ENCODE measurements at regions not wholly inside any gene's neighbourhood (a gene's known extent, or its start where the extent isn't known, plus 50 kb on each side); places are given as distances from the start of the nearest gene placed in this dataset.

DNA sequence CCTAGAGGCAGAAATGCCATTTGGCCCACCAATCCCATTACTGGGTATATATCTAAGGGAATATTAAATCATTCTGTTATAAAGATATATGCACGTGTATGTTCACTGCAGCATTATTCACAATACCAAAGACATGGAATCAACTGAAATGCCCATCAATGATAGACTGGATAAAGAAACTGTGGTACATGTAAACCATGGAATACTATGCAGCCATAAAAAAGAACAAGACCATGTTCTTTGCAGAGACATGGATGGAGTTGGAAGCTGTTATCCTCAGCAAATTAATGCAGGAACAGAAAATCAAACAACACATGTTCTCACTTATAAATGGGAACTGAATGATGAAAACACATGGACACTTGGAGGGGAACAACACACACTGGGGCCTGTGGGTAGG is 458.4 kb downstream of the CD83 start:
- Histone ChIP-seq H3K27ac (ENCODE audit: low read length) (no peak overlapping the region), H3K27me3 (ENCODE audit: control insufficient read depth, insufficient read depth, low read length) (no peaks in the 10 kb centered on the region), H3K4me1 (ENCODE audit: control insufficient read depth, insufficient read depth, low read length) (no peaks in the 10 kb centered on the region), H3K4me3 (ENCODE audit: low read length) (no peak overlapping the region), H3K9me3 (ENCODE audit: control insufficient read depth, insufficient read depth, low read length) (no peaks in the 10 kb centered on the region), H3K36me3 (ENCODE audit: control insufficient read depth, insufficient read depth, low read length) (no peaks in the 10 kb centered on the region)
- Mint-ChIP-seq H3K36me3 (no peaks in the 10 kb centered on the region), H3K27ac (no peak overlapping the region), H3K4me1 (no peaks in the 10 kb centered on the region), H3K4me3 (no peak overlapping the region), H3K9me3 (no peaks in the 10 kb centered on the region), H3K27me3 (ENCODE audit: low read depth in 2 of 2) (peaks cover 0 to 6% of the 10 kb centered on the region in 2 donors)
- WGBS (ENCODE audit: insufficient coverage) = no CpG with 5 or more reads among the region's 1 CpG
- DNase-seq (no peak), ATAC-seq (no peak)
- TF ChIP-seq, protein P1, sequence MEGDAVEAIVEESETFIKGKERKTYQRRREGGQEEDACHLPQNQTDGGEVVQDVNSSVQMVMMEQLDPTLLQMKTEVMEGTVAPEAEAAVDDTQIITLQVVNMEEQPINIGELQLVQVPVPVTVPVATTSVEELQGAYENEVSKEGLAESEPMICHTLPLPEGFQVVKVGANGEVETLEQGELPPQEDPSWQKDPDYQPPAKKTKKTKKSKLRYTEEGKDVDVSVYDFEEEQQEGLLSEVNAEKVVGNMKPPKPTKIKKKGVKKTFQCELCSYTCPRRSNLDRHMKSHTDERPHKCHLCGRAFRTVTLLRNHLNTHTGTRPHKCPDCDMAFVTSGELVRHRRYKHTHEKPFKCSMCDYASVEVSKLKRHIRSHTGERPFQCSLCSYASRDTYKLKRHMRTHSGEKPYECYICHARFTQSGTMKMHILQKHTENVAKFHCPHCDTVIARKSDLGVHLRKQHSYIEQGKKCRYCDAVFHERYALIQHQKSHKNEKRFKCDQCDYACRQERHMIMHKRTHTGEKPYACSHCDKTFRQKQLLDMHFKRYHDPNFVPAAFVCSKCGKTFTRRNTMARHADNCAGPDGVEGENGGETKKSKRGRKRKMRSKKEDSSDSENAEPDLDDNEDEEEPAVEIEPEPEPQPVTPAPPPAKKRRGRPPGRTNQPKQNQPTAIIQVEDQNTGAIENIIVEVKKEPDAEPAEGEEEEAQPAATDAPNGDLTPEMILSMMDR (IDR thresholded peaks at IDR 0.05) = no peak
- intact Hi-C loops (cut with micrococcal nuclease) = no loop called here

- H3K36me3 ChIP-seq (ENCODE audit: control insufficient read depth, insufficient read depth, low read length) = no peaks in the 10 kb centered on the region
- Mint-ChIP-seq H3K36me3 (no peaks in the 10 kb centered on the region), H3K27ac (no peak overlapping the region), H3K27me3 (ENCODE audit: low read depth in 2 of 2) (peaks cover 0 to 3% of the 10 kb centered on the region in 2 donors), H3K4me3 (no peak overlapping the region), H3K4me1 (no peaks in the 10 kb centered on the region), H3K9me3 (no peaks in the 10 kb centered on the region)
- H3K27ac ChIP-seq (ENCODE audit: low read length) = no peak overlapping the region
- intact Hi-C loops (cut with micrococcal nuclease) = no loop called here
- DNase-seq (no peak), ATAC-seq (no peak)
- no peak overlapping the region for H3K4me3 ChIP-seq (ENCODE audit: low read length)
- no peaks in the 10 kb centered on the region for H3K4me1 ChIP-seq (ENCODE audit: control insufficient read depth, insufficient read depth, low read length)
- H3K9me3 ChIP-seq (ENCODE audit: control insufficient read depth, insufficient read depth, low read length) = no peaks in the 10 kb centered on the region
- H3K27me3 ChIP-seq (ENCODE audit: control insufficient read depth, insufficient read depth, low read length) = no peaks in the 10 kb centered on the region
- WGBS (ENCODE audit: insufficient coverage) = 94% methylated on average over 3 of the region's 3 CpGs
- TF ChIP-seq, protein P1 (IDR thresholded peaks at IDR 0.05) = no peak
Observed at GRCh38 chr6:14578994-14579393, 461.4 kb downstream of the CD83 start.

DNA sequence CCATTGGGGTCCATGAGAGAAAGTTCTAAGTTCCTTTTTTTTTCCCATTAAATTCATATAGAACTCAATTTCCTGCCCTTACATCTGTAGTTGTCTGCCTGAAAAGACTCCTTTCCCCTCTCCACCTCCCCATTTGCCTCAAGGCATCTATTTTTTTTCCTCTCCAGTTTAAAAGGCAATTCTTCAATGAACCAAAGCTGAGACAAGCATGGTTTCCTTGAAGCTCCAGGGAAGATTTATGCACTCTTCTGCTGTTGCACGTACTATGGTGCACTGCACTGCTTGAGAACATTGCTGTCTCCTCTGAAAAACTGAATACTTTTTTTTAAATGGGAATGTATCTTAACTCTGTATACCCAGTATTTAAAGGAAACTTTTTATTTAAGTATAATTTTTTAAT is 465.2 kb downstream of the CD83 start:
- no peak overlapping the region for H3K4me3 Mint-ChIP-seq

DNA sequence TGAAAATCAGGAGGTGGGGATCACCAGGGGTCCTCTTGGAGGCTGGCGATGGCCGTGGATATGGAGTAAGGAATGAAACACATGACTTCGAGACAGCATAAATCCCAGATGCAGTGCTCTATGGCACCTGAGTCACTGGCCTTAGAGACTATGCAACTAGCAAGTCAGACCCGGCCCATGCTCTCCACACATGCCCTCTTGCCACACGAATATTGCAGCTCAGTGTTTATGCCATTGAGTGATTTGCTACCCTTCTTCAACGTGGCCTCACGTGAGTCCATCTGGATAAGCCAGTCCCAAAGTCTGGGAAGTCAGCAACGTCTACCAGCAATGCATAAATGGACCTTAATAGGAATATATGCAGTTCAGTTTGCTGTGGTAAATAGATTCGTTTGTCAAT is 466.3 kb downstream of the CD83 start:
- H3K9me3 Mint-ChIP-seq = no peaks in the 10 kb centered on the region
- Histone ChIP-seq H3K4me3 (ENCODE audit: low read length) (no peak overlapping the region), H3K9me3 (ENCODE audit: control insufficient read depth, insufficient read depth, low read length) (no peaks in the 10 kb centered on the region), H3K36me3 (ENCODE audit: control insufficient read depth, insufficient read depth, low read length) (no peaks in the 10 kb centered on the region), H3K27me3 (ENCODE audit: control insufficient read depth, insufficient read depth, low read length) (no peaks in the 10 kb centered on the region), H3K27ac (ENCODE audit: low read length) (no peak overlapping the region), H3K4me1 (ENCODE audit: control insufficient read depth, insufficient read depth, low read length) (no peaks in the 10 kb centered on the region)
- DNase-seq (no peak), ATAC-seq (no peak)
- H3K27ac Mint-ChIP-seq = no peak overlapping the region
- H3K27me3 Mint-ChIP-seq (ENCODE audit: low read depth in 2 of 2) = no peaks in the 10 kb centered on the region
- H3K4me1 Mint-ChIP-seq = no peaks in the 10 kb centered on the region
- 73% methylated on average over 7 of the region's 9 CpGs for WGBS (ENCODE audit: insufficient coverage)
- H3K4me3 Mint-ChIP-seq = no peak overlapping the region
- intact Hi-C loops (cut with micrococcal nuclease) = no loop called here
- no peaks in the 10 kb centered on the region for H3K36me3 Mint-ChIP-seq
- TF ChIP-seq, protein P1 (IDR thresholded peaks at IDR 0.05) = no peak

More for the DNA sequence above, 465.2 kb downstream of the CD83 start:
- DNase-seq = no peak
- Mint-ChIP-seq H3K4me1 (no peaks in the 10 kb centered on the region), H3K27ac (no peak overlapping the region), H3K36me3 (no peaks in the 10 kb centered on the region), H3K9me3 (no peaks in the 10 kb centered on the region), H3K27me3 (ENCODE audit: low read depth in 2 of 2) (no peaks in the 10 kb centered on the region)
- ATAC-seq = no peak
- 100% methylated on average over 1 of the region's 1 CpG for WGBS (ENCODE audit: insufficient coverage)
- Histone ChIP-seq H3K27me3 (ENCODE audit: control insufficient read depth, insufficient read depth, low read length) (no peaks in the 10 kb centered on the region), H3K4me3 (ENCODE audit: low read length) (no peak overlapping the region), H3K36me3 (ENCODE audit: control insufficient read depth, insufficient read depth, low read length) (no peaks in the 10 kb centered on the region), H3K27ac (ENCODE audit: low read length) (no peak overlapping the region), H3K9me3 (ENCODE audit: control insufficient read depth, insufficient read depth, low read length) (no peaks in the 10 kb centered on the region), H3K4me1 (ENCODE audit: control insufficient read depth, insufficient read depth, low read length) (no peaks in the 10 kb centered on the region)
- intact Hi-C loops (cut with micrococcal nuclease) = no loop called here
- TF ChIP-seq, protein P1 (IDR thresholded peaks at IDR 0.05) = no peak
